22Rv1 (cell line): ENCODE measurements at regions not wholly inside any gene's neighbourhood (a gene's known extent, or its start where the extent isn't known, plus 50 kb on each side); places are given as distances from the start of the nearest gene placed in this dataset.

Experiments
- CTCF ChIP-seq: fragments of 450-650 bp; IDR thresholded peaks from 2 replicates; pipeline ENCODE4 v1.5.1; 2017; ENCODE audit warnings: mild to moderate bottlenecking
- ZFX ChIP-seq: fragments of 450-650 bp; IDR thresholded peaks from 2 replicates; pipeline ENCODE4 v1.6.1; 2017; ENCODE audit warnings: antibody characterized with exemption, borderline replicate concordance

GRCh38 chr13:54196684-54197083, 1168.1 kb downstream of the OLFM4 start:
- TF ChIP-seq CTCF (no peak), ZFX (no peak)
